GM06990 (cell line): ENCODE measurements at regions not wholly inside any gene's neighbourhood (a gene's known extent, or its start where the extent isn't known, plus 50 kb on each side); places are given as distances from the start of the nearest gene placed in this dataset.

Experiments used
- DNase-seq: peaks from one replicate; pipeline ENCODE4 v3.0.0-alpha.2; 2011; ENCODE audit not compliant: insufficient read length; ENCODE audit errors: extremely low read depth
- H3K27me3 ChIP-seq: replicated peaks from 2 replicates; pipeline ENCODE4 v1.6.0; 2011; ENCODE audit warnings: low read length; ENCODE audit not compliant: control insufficient read depth, insufficient read depth
- H3K36me3 ChIP-seq: 2 replicates; pipeline ENCODE4 v1.5.1; 2011; ENCODE audit warnings: low read length; ENCODE audit not compliant: control insufficient read depth, insufficient read depth
- H3K4me3 ChIP-seq: replicated peaks from 2 replicates; pipeline ENCODE4 v1.5.1; 2011; ENCODE audit warnings: low read depth, mild to moderate bottlenecking, control low read depth, low read length
- CTCF ChIP-seq: IDR thresholded peaks from 2 replicates; pipeline ENCODE4 v1.5.1; 2011; ENCODE audit warnings: low read length, control low read depth, mild to moderate bottlenecking, inconsistent platforms; ENCODE audit not compliant: insufficient read depth, poor library complexity, severe bottlenecking

GRCh38 chr4:36747277-36748129 lies 466.1 kb downstream of the DTHD1 start:
- no peak for DNase-seq
- H3K27me3 ChIP-seq, result no peaks in the 10 kb centered on the region
- H3K36me3 ChIP-seq, result no peaks in the 10 kb centered on the region
- TF ChIP-seq CTCF, result no peak
- H3K4me3 ChIP-seq, result no peak overlapping the region

- no peak for TF ChIP-seq CTCF
- Histone ChIP-seq H3K27me3 (no peaks in the 10 kb centered on the region), H3K4me3 (no peak overlapping the region), H3K36me3 (no peaks in the 10 kb centered on the region)
- DNase-seq, result no peak
Observed at GRCh38 chr4:36753048-36753447, 471.6 kb downstream of the DTHD1 start.

- Histone ChIP-seq H3K36me3 (no peaks in the 10 kb centered on the region), H3K4me3 (no peak overlapping the region), H3K27me3 (no peaks in the 10 kb centered on the region)
- no peak for TF ChIP-seq CTCF
- DNase-seq, result no peak
Observed at GRCh38 chr4:36757580-36758311, 476.3 kb downstream of the DTHD1 start.

- no peak for DNase-seq
- TF ChIP-seq CTCF, result no peak
- Histone ChIP-seq H3K27me3 (no peaks in the 10 kb centered on the region), H3K36me3 (no peaks in the 10 kb centered on the region), H3K4me3 (no peak overlapping the region)
Observed at GRCh38 chr4:36758312-36759178, 477.1 kb downstream of the DTHD1 start.

- no peak for DNase-seq
- Histone ChIP-seq H3K36me3 (no peaks in the 10 kb centered on the region), H3K4me3 (no peak overlapping the region), H3K27me3 (no peaks in the 10 kb centered on the region)
- no peak for TF ChIP-seq CTCF
Observed at GRCh38 chr4:36761607-36762006, 480.2 kb downstream of the DTHD1 start.
